SK-N-SH treated with all-trans-retinoic acid at 6 μM for 48 hours (cell line): ENCODE measurements at regions not wholly inside any gene's neighbourhood (a gene's known extent, or its start where the extent isn't known, plus 50 kb on each side); places are given as distances from the start of the nearest gene placed in this dataset.

Source experiments
- ARNTL ChIP-seq: fragments of 450-650 bp; formaldehyde crosslinking; IDR thresholded peaks from 2 replicates; pipeline ENCODE4 v1.5.0; 2020; ENCODE audit warnings: low read depth, mild to moderate bottlenecking, moderate library complexity, borderline replicate concordance
- CREB5 ChIP-seq: fragments of 250-450 bp; sonication (Bioruptor Pico); IDR thresholded peaks from 2 replicates; pipeline ENCODE4 v1.5.1; 2020; ENCODE audit warnings: low read depth, mild to moderate bottlenecking, moderate library complexity
- CSDC2 ChIP-seq: fragments of 250-450 bp; sonication (Bioruptor Pico); IDR thresholded peaks from 2 replicates; pipeline ENCODE4 v1.5.0; 2020; ENCODE audit warnings: mild to moderate bottlenecking, moderate library complexity
- ESRRG ChIP-seq: fragments of 250-450 bp; sonication (Bioruptor Pico); IDR thresholded peaks from 2 replicates; pipeline ENCODE4 v1.6.1; 2021; ENCODE audit warnings: mild to moderate bottlenecking
- GLIS3 ChIP-seq: fragments of 250-450 bp; sonication (Bioruptor Pico); IDR thresholded peaks from 2 replicates; pipeline ENCODE4 v1.5.0; 2020; ENCODE audit warnings: mild to moderate bottlenecking, moderate library complexity
- PATZ1 ChIP-seq: fragments of 250-450 bp; sonication (Bioruptor Pico); IDR thresholded peaks from 2 replicates; pipeline ENCODE4 v1.8.0; 2020; ENCODE audit warnings: mild to moderate bottlenecking, moderate library complexity, borderline replicate concordance
- PPARA ChIP-seq: fragments of 250-450 bp; sonication (Bioruptor Pico); IDR thresholded peaks from 2 replicates; pipeline ENCODE4 v1.5.0; 2020; ENCODE audit warnings: mild to moderate bottlenecking, borderline replicate concordance
- TOX ChIP-seq: fragments of 250-450 bp; sonication (Bioruptor Pico); IDR thresholded peaks from 2 replicates; pipeline ENCODE4 v1.8.0; 2021; ENCODE audit warnings: mild to moderate bottlenecking, moderate library complexity, borderline replicate concordance
- TSHZ2 ChIP-seq: fragments of 250-450 bp; sonication (Bioruptor Pico); IDR thresholded peaks from 2 replicates; pipeline ENCODE4 v1.5.0; 2020; ENCODE audit warnings: mild to moderate bottlenecking, moderate library complexity
- ZFP3 ChIP-seq: fragments of 250-450 bp; sonication (Bioruptor Pico); IDR thresholded peaks from 2 replicates; pipeline ENCODE4 v1.5.0; 2020; ENCODE audit warnings: mild to moderate bottlenecking, moderate library complexity
- ZNF565 ChIP-seq: fragments of 450-650 bp; formaldehyde crosslinking; conservative IDR thresholded peaks from 2 replicates; pipeline ENCODE4 v1.5.0; 2020; ENCODE audit warnings: low read depth, mild to moderate bottlenecking, moderate library complexity
- ZNF8 ChIP-seq: fragments of 450-650 bp; formaldehyde crosslinking; IDR thresholded peaks from 2 replicates; pipeline ENCODE4 v1.5.0; 2020; ENCODE audit warnings: mild to moderate bottlenecking, moderate library complexity

GRCh38 chr2:49514201-49514600 lies 359.9 kb upstream of the FSHR start:
- TF ChIP-seq ZFP3 (CRISPR knock-in tag) (no peak), CSDC2 (CRISPR knock-in tag) (no peak), PATZ1 (no peak), PPARA (CRISPR knock-in tag) (no peak), ARNTL (CRISPR knock-in tag) (no peak), ESRRG (no peak), GLIS3 (CRISPR knock-in tag) (no peak), ZNF8 (CRISPR knock-in tag) (no peak), TOX (CRISPR knock-in tag) (no peak), TSHZ2 (CRISPR knock-in tag) (no peak), CREB5 (CRISPR knock-in tag) (no peak), ZNF565 (CRISPR knock-in tag) (no peak)
